ENCODE measurements at regions not wholly inside any gene's neighbourhood (a gene's known extent, or its start where the extent isn't known, plus 50 kb on each side); places are given as distances from the start of the nearest gene placed in this dataset.

DNA sequence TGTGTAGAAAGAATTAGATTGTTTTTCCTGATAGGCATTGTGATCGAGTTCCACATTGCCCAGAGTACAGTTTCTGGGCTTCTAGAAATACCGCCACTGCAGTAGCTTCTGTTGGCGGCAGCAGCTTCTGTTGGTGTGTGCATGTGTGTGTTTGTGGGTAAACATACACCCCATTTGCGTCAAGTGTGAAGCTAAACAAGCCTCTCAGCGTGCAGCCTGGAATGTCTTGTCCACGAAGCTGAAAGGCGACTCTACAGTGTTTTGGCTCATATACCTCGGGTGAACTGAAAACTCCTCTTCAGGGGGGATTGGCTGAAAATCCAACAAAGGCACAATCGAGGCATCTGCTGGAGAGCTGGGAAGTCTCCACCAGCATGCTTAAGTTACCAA, 112.0 kb upstream of the E2F8 start:
- TF ChIP-seq POLR2A (IDR thresholded peaks at IDR 0.05) = no peak
- TF ChIP-seq CTCF (IDR thresholded peaks at IDR 0.05) = no peak

Data from esophagus squamous epithelium (tissue), 4 donors.